IPS-18c (cell line): ENCODE measurements at regions not wholly inside any gene's neighbourhood (a gene's known extent, or its start where the extent isn't known, plus 50 kb on each side); places are given as distances from the start of the nearest gene placed in this dataset.

Experiments used
- H3K4me3 ChIP-seq: 2 replicates; pipeline ENCODE4 v1.7.0; 2013; ENCODE audit warnings: low read depth, mild to moderate bottlenecking, low read length, moderate library complexity; ENCODE audit not compliant: insufficient read depth
- H3K9me3 ChIP-seq: one replicate; pipeline ENCODE4 v1.6.1; 2013; ENCODE audit warnings: mild to moderate bottlenecking, low read length, moderate library complexity; ENCODE audit not compliant: control insufficient read depth, insufficient read depth

GRCh38 chr15:98160236-98160635 is 199.7 kb downstream of the ARRDC4 start:
- Histone ChIP-seq H3K4me3 (no peak overlapping the region), H3K9me3 (no peaks in the 10 kb centered on the region)

GRCh38 chr15:98163319-98164045 is 203.0 kb downstream of the ARRDC4 start:
- H3K9me3 ChIP-seq = no peaks in the 10 kb centered on the region
- no peak overlapping the region for H3K4me3 ChIP-seq

GRCh38 chr15:98164571-98164970 is 204.1 kb downstream of the ARRDC4 start:
- Histone ChIP-seq H3K4me3 (no peak overlapping the region), H3K9me3 (no peaks in the 10 kb centered on the region)

DNA sequence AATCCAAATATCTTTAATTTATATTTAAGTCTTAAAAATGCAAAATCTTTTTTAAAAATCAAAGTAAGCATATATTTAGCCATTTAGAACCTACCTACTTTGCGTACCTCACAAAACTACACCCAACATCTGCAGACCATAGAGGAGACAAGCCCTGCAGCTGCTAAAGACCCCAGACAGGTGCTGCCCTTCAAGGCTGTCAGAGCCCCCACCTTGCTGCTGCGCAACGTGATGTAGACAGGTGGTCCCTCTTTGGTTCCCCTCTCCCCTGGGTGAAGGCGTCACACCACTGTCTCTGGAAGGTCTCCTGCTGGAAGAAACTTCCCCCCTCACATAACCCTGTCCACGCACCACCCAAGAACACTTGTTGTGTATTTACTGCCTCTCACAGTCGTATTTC is 204.5 kb downstream of the ARRDC4 start:
- Histone ChIP-seq H3K4me3 (no peak overlapping the region), H3K9me3 (no peaks in the 10 kb centered on the region)

- Histone ChIP-seq H3K9me3 (no peaks in the 10 kb centered on the region), H3K4me3 (no peak overlapping the region)
These were observed 207.3 kb downstream of the ARRDC4 start for GRCh38 chr15:98167722-98168268.

DNA sequence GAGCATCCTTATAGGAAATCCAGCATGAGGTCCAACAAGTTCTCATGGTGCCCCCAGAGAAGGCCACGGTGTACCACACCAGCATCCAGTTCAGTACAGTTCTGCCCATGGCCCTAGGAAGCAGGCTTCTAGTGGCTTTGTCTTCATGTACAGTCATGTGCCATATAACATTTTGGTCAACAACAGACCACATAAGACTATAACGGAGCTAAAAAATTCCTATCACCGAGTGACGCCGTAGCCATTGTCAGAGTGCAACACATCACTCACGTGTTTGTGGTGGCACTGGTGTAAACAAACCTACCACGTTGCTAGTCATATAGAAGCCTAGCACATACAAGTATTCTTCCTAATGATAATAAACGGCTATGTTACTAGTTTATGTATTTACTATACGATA is 209.0 kb downstream of the ARRDC4 start:
- Histone ChIP-seq H3K9me3 (no peaks in the 10 kb centered on the region), H3K4me3 (no peak overlapping the region)

DNA sequence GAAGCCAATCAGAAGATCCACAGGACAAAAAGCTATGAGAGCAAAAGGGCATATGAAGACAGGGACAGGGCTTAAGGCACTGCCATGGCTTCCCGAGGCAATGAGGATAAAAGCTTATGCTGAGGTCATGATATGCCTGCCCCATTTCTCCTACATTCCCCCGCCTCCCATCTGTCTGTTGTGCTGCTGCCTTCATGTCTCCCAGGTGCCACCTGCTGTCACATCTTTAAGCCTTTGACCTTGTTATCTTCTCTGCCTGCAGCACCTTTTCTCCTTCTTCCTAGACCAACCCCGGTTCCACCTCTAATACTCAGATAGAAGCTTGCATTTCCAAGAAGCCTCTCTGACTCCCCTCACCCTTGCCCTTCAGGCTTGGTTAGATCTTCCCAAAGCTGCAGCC is 213.8 kb downstream of the ARRDC4 start:
- Histone ChIP-seq H3K9me3 (no peaks in the 10 kb centered on the region), H3K4me3 (no peak overlapping the region)

DNA sequence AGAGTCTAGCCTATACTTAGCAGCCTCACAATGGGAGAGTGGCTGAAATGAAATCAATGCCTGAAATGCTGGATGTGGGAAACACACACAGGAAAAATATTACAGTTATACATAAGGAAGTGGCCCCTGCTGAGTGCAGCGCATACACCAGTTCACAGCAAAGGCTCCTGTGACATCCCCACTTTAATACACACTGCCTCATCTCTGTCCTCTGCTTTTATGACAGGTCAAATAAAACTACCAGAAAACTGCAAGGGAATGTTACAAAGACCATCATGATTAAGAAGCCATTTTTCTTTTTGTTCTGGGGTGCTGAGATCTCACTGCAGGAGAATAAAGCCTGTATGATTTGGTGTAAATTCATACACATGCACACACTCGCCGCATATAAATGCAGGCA is 214.3 kb downstream of the ARRDC4 start:
- no peaks in the 10 kb centered on the region for H3K9me3 ChIP-seq

DNA sequence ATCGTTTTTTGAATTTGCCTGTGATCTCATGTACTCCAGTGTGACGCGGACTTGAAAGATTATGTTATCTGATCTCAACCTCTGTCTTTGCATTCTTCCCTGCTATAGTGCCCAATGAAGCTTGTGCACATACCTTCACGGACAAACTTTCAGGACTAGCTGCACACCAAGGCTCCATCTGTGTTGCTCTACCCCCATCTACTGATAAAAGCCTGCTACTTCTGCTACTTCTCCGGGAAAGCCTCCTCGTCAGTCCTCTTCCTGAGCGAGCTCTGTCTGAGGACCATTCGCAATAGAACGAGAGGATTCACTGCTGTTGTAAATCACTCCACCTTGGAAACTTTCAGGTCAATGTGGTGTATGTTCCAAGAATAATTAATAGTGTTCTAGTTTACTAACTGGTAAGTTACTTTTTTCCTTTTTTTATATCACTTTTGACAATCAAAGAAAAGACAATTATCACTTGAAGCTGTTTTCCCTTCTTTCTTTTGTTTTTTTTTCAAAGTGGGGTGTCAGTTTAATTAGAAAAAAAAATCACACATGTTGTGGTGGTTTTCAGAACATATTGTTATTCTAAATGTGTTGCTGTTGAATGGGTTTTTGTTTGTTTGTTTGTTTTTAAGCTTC is 217.6 kb downstream of the ARRDC4 start:
- H3K4me3 ChIP-seq = no peak overlapping the region

More for the DNA sequence above, 214.3 kb downstream of the ARRDC4 start:
- no peak overlapping the region for H3K4me3 ChIP-seq

GRCh38 chr15:98178861-98179260 is 218.4 kb downstream of the ARRDC4 start:
- Histone ChIP-seq H3K4me3 (no peak overlapping the region), H3K9me3 (no peaks in the 10 kb centered on the region)

More for the DNA sequence above, 217.6 kb downstream of the ARRDC4 start:
- no peaks in the 10 kb centered on the region for H3K9me3 ChIP-seq

DNA sequence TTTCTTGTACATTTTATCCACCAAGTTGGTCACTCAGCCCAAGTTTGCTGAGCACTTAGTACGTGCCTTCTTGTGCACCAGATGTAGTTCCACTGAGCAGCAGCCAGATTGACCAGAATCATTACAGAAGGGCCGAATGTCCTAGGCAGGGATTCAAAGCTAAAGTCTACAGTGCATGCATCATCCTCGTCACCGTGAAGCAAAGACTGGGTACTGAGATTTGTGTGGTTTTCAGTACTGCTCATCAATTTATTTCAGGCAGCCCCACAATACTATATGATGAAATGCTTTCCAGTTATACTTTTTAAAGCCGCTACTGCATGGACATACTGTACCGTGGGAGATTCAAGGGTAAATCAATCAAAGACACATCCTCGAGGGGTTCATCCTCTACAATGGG is 227.0 kb downstream of the ARRDC4 start:
- no peak overlapping the region for H3K4me3 ChIP-seq
- H3K9me3 ChIP-seq = no peaks in the 10 kb centered on the region

DNA sequence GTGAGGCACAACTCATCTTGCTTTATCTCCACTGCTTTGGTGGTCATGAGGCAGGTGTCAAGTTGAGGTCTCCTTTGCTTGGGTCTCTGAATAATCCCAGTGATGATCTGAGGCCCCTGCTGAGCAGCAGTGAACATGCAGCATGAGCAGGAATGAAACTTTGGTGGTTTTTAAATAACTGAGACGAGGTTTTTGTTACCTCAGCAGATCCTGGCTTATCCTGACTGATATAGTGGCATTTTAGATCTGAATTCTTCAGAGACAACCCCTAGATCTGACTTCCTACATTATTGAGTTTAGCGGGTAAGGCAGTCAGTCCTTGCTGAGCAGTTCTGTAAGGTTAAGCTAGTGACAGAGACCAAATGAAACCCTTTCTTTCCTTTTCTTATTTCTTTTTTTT is 230.4 kb downstream of the ARRDC4 start:
- no peaks in the 10 kb centered on the region for H3K9me3 ChIP-seq
- H3K4me3 ChIP-seq = no peak overlapping the region

DNA sequence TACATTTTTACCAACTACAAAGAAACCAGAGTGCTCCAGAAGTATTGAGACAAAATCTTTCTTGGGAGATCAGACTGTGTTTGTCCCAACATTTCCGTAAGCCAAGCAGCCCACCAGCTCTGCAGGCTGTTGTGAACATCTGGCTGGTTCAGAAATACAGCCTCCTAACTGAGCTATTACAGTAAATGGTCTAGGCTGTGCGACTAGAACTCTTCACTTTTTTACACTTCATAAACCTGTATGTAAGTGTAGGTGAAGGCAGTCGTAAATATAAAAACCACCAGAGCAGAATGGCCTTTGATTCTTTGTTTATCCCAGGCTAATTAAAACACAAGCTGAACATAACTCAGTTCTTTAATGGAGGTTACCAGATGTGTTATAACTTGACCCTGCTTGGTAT is 235.3 kb downstream of the ARRDC4 start:
- Histone ChIP-seq H3K4me3 (no peak overlapping the region), H3K9me3 (no peaks in the 10 kb centered on the region)

DNA sequence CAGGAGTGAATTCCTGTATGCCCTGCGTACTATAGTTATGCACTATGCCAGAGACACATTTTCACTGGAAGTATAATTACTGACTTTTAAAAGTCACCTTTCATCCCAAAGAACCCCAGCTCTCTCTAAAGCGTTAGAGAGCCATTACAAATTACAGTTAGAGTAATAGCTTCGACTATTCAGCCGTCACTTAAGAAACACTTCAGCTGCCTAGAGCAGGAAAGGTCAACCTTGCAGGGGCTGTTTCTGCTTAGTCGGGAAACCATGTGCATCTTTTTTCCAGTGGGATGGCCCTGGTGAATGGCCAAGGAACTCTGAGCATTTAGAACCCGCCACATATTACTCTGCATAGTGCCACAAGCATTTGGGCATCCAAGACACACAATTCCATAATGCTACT is 235.9 kb downstream of the ARRDC4 start:
- no peaks in the 10 kb centered on the region for H3K9me3 ChIP-seq
- no peak overlapping the region for H3K4me3 ChIP-seq

DNA sequence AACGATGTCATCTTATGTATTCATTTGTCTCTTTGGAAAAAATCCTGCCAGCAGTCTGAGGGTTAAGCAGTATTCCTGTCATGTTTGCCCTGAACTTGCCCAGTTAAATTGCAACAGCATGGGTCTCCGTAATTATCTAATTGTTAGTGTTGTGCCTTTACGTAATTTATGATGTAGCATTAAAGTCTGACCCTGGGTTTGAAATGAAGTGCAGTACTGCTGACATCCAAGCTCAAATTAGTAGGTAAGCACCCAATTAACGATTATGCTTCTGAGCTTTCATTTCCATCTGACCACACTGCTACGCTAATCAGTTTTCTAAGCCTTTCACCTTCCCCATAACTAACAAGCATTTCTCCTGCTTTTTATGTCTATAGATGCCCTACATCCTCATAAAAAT is 241.8 kb downstream of the ARRDC4 start:
- Histone ChIP-seq H3K4me3 (no peak overlapping the region), H3K9me3 (no peaks in the 10 kb centered on the region)

GRCh38 chr15:98203872-98204660 is 243.6 kb downstream of the ARRDC4 start:
- H3K9me3 ChIP-seq = no peaks in the 10 kb centered on the region
- H3K4me3 ChIP-seq = no peak overlapping the region

DNA sequence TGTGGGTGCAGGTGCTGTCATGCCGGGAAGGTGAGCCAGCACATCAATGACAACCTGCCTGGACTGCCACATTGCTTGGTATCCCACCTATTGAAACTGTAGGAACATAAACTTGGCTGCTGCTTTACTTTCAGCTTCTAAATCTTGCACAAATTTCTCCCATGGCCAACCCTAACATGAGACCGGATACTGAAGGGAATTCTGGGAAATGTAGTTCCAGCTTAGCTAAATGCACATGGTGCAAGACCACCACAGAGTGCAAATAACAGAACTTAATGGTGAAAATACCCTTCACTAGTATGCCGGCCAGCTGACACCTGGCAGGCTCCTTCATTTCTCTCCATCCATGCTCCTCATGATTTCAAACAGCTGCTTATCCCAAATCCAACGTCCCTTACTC is 247.4 kb downstream of the ARRDC4 start:
- Histone ChIP-seq H3K9me3 (no peaks in the 10 kb centered on the region), H3K4me3 (no peak overlapping the region)
